RWPE2 (cell line): ENCODE measurements at regions not wholly inside any gene's neighbourhood (a gene's known extent, or its start where the extent isn't known, plus 50 kb on each side); places are given as distances from the start of the nearest gene placed in this dataset.
"Not testable (repeated sequence)": the region's sequence is repeated elsewhere in the genome, so short reads cannot be mapped to it uniquely, and the experiment has no call there.

Source experiments
- ATAC-seq: fragments of 200-7000 bp; cut with Tn5 transposase; 3 replicates; pipeline ENCODE4 v1.9.1; 2021; ENCODE audit warnings: low read depth
- DNase-seq: peaks from one replicate; pipeline ENCODE4 v3.0.0-alpha.2; 2020; ENCODE audit warnings: low spot score
- H3K27ac ChIP-seq: fragments of 450-650 bp; 2 replicates; pipeline ENCODE4 v1.5.1; 2017; ENCODE audit warnings: mild to moderate bottlenecking; ENCODE audit not compliant: poor library complexity, severe bottlenecking
- H3K27me3 ChIP-seq: fragments of 250-450 bp; sonication (Bioruptor Pico); 2 replicates; pipeline ENCODE4 v1.5.1; 2021; ENCODE audit warnings: mild to moderate bottlenecking, moderate library complexity; ENCODE audit not compliant: insufficient read depth, poor library complexity, severe bottlenecking
- H3K36me3 ChIP-seq: fragments of 250-450 bp; sonication (Bioruptor Pico); 2 replicates; pipeline ENCODE4 v1.5.1; 2020; ENCODE audit warnings: low read depth, mild to moderate bottlenecking, moderate library complexity
- H3K4me1 ChIP-seq: fragments of 250-450 bp; sonication (Bioruptor Pico); 2 replicates; pipeline ENCODE4 v1.5.1; 2021; ENCODE audit warnings: mild to moderate bottlenecking, moderate library complexity; ENCODE audit not compliant: insufficient read depth, poor library complexity, severe bottlenecking
- H3K4me3 ChIP-seq: fragments of 250-450 bp; sonication (Bioruptor Pico); 2 replicates; pipeline ENCODE4 v1.5.1; 2021; ENCODE audit warnings: mild to moderate bottlenecking, moderate library complexity; ENCODE audit not compliant: severe bottlenecking
- H3K9me3 ChIP-seq: fragments of 250-450 bp; sonication (Bioruptor Pico); 2 replicates; pipeline ENCODE4 v1.5.1; 2021; ENCODE audit warnings: mild to moderate bottlenecking, moderate library complexity; ENCODE audit not compliant: severe bottlenecking
- TF ChIP-seq, protein P1 (sequence below): fragments of 450-650 bp; IDR thresholded peaks from one replicate; pipeline ENCODE4 v1.5.1; 2017; ENCODE audit warnings: mild to moderate bottlenecking, moderate library complexity; ENCODE audit not compliant: poor library complexity, severe bottlenecking

DNA sequence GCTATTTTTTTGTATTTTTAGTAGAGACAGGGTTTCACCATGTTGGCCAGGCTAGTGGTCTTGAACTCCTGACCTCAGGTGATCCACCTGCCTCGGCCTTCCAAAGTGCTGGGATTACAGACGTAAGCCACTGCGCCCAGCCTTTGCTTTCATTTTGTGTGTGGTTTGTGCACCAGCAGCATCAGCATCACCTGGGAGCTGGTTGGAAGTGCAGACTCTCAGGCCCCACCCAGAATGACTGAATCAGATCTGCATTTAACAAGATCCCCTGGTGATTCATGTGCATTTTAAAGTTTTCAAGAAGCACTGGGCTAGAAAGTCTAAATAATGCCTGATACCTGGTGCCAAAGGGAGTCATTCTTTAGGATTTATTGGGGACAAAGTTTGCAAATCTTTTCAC, 73.4 kb upstream of the BNIP2 start:
- DNase-seq (no peak), ATAC-seq (peak; percentile 76; the same call in 2 of the 3 replicates)
- Histone ChIP-seq H3K27ac (no peak overlapping the region), H3K27me3 (peaks cover 6% of the 10 kb centered on the region), H3K36me3 (no peaks in the 10 kb centered on the region), H3K9me3 (no peaks in the 10 kb centered on the region), H3K4me3 (no peak overlapping the region), H3K4me1 (no peaks in the 10 kb centered on the region)
- TF ChIP-seq, protein P1, sequence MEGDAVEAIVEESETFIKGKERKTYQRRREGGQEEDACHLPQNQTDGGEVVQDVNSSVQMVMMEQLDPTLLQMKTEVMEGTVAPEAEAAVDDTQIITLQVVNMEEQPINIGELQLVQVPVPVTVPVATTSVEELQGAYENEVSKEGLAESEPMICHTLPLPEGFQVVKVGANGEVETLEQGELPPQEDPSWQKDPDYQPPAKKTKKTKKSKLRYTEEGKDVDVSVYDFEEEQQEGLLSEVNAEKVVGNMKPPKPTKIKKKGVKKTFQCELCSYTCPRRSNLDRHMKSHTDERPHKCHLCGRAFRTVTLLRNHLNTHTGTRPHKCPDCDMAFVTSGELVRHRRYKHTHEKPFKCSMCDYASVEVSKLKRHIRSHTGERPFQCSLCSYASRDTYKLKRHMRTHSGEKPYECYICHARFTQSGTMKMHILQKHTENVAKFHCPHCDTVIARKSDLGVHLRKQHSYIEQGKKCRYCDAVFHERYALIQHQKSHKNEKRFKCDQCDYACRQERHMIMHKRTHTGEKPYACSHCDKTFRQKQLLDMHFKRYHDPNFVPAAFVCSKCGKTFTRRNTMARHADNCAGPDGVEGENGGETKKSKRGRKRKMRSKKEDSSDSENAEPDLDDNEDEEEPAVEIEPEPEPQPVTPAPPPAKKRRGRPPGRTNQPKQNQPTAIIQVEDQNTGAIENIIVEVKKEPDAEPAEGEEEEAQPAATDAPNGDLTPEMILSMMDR, result no peak

DNA sequence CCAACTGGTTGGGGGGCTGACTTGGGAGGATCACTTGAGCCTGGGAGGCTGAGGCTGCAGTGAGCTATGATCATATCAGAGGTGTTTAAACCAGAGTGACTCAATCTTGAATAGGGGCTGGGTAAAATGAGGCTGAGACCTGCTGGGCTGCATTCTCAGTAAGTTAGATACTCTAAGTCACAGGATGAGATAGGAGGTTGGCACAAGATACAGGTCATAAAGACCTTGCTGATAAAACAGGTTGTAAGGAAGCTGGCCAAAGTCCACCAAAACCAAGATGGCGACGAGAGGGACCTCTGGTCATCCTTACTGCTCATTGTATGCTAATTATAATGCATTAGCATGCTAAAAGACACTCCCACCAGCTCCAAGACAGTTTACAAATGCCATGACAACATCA, 71.1 kb upstream of the BNIP2 start:
- not testable (repeated sequence) for DNase-seq, H3K9me3 ChIP-seq, H3K4me3 ChIP-seq, H3K36me3 ChIP-seq, H3K27ac ChIP-seq, H3K4me1 ChIP-seq, H3K27me3 ChIP-seq, ATAC-seq

DNA sequence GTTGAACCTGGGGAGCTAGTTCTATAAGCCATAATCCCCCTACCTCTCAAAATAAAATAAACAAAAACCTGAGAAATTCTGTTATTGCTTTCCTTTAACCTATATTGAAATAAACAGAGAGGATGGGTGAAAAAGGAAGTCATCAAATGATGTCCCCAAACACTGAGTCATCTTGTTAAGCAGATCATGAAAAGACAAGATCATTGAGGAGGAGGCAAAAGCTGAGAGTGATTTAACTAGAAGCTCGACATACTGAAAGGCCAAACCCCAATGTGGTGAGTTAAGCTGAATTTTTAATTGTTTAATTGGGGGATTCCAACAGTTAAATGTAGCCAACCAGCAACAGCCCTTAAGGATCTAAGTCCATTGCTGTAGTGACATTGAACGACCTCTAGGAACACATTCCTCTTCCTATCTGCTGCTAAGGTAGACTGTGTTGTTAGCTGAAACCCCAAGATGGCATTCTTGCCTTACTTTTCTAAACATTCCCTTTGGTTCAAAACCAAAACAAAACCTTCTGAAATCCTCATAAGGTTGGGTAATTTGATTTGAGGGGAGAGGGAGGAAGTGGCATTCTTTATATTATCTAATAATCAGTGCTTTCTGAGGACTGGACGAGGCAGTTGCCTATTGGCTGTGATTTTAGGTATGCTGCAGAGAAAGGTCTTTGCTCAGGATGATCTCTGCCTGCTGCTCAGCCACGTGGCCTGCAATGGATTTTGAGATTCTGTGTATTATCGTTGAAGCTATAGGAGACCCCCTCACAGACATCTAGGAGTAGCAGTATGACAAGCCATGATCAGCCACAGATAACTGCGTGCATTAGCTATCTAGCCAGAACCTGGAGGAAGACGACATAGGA, 62.7 kb upstream of the BNIP2 start:
- H3K27ac ChIP-seq, result no peak overlapping the region
- H3K4me3 ChIP-seq, result no peak overlapping the region
- H3K27me3 ChIP-seq, result no peaks in the 10 kb centered on the region
- no peaks in the 10 kb centered on the region for H3K9me3 ChIP-seq
- H3K36me3 ChIP-seq, result no peaks in the 10 kb centered on the region
- DNase-seq, result no peak
- ATAC-seq, result peak; percentile 91
- TF ChIP-seq, protein P1, result peak; percentile 83
- H3K4me1 ChIP-seq, result no peaks in the 10 kb centered on the region

DNA sequence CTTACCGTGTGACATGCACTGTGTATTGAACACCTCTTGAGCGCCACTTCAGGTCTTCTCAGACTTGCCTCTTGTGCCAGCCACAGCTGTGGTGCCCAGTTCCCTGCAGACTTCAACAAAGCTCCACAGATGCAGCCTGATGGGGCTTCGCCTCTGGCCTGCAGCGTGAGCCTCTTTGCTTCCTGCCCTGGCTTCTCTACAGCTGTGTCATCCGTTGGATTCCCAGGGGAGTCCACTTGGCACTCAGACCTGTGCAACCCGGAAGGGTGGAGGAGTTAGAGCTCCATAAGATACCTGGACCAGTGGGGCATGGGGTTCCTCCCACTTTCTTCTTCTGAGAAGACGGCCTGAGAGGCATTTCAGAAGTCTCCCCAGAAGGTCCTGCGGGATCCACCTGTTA, 57.7 kb upstream of the BNIP2 start:
- no peak overlapping the region for H3K27ac ChIP-seq
- H3K36me3 ChIP-seq, result no peaks in the 10 kb centered on the region
- no peak overlapping the region for H3K4me3 ChIP-seq
- H3K4me1 ChIP-seq, result no peaks in the 10 kb centered on the region
- H3K9me3 ChIP-seq, result no peaks in the 10 kb centered on the region
- ATAC-seq, result 0 out of 3 replicates have a peak, but pooled peaks have one; percentile 10
- TF ChIP-seq, protein P1, result no peak
- no peaks in the 10 kb centered on the region for H3K27me3 ChIP-seq
- no peak for DNase-seq

DNA sequence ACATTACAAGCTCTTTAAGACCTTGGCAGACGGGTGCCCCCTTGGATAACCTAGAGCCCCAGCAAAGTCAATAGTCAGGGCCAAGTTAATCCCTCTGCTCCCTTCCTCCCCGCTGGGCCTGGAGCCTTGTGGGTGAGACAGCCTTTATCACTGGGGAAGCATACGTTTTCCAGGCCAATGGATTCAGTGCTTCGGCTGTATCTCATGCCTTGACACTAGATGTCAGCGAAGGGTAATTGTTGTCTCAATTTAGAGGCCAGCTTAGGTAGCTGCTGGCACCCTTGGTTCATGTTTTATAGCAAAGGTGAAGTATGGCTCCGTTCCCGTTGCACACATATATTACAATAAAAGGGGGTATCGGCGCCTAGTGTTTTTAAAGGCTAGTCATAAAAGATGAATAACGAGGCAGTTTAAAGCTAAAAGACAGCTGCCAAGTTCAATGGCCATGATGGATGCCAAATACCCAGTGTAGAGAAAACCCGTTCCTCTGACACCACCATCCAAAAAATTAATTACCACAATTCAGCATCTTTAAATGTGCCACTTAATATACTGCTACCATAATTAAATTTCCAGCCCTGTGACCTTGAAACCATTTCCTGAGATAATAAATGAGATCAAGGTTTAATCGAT, 52.3 kb upstream of the BNIP2 start:
- TF ChIP-seq, protein P1, result peak; percentile 81
- H3K9me3 ChIP-seq, result no peaks in the 10 kb centered on the region
- ATAC-seq, result peak; percentile 86
- H3K27me3 ChIP-seq, result no peaks in the 10 kb centered on the region
- H3K36me3 ChIP-seq, result no peaks in the 10 kb centered on the region
- no peak for DNase-seq
- H3K27ac ChIP-seq, result no peak overlapping the region
- no peak overlapping the region for H3K4me3 ChIP-seq
- no peaks in the 10 kb centered on the region for H3K4me1 ChIP-seq
